ENCODE measurements at regions not wholly inside any gene's neighbourhood (a gene's known extent, or its start where the extent isn't known, plus 50 kb on each side); places are given as distances from the start of the nearest gene placed in this dataset.

DNA sequence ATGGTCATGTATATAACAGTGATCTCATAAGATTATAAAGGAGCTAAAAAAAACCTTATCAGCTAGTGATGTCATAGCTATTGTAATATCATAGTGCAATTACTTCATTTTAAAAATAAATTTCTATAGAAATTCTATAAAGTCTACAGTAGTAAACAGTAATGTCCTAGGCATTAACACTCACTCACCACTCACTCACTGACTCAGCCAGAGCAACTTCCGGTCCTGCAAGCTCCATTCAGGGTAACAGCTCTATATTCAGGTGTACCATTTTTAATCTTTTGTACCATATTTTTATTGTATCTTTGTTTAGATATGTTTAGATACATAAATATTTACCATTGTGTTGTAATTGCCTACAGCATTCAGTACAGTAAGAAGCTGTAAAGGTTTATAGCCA lies 524.4 kb upstream of the CDH5 start:
- TF ChIP-seq, protein P1, sequence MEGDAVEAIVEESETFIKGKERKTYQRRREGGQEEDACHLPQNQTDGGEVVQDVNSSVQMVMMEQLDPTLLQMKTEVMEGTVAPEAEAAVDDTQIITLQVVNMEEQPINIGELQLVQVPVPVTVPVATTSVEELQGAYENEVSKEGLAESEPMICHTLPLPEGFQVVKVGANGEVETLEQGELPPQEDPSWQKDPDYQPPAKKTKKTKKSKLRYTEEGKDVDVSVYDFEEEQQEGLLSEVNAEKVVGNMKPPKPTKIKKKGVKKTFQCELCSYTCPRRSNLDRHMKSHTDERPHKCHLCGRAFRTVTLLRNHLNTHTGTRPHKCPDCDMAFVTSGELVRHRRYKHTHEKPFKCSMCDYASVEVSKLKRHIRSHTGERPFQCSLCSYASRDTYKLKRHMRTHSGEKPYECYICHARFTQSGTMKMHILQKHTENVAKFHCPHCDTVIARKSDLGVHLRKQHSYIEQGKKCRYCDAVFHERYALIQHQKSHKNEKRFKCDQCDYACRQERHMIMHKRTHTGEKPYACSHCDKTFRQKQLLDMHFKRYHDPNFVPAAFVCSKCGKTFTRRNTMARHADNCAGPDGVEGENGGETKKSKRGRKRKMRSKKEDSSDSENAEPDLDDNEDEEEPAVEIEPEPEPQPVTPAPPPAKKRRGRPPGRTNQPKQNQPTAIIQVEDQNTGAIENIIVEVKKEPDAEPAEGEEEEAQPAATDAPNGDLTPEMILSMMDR (conservative IDR thresholded peaks at IDR 0.05; ENCODE audit: control insufficient read depth, insufficient read depth, low read depth, low read length), result no peak
- no peak overlapping the region for H3K4me3 ChIP-seq (ENCODE audit: control insufficient read depth, low read depth, low read length)
- no peak for DNase-seq (ENCODE audit: low read depth)

DNA sequence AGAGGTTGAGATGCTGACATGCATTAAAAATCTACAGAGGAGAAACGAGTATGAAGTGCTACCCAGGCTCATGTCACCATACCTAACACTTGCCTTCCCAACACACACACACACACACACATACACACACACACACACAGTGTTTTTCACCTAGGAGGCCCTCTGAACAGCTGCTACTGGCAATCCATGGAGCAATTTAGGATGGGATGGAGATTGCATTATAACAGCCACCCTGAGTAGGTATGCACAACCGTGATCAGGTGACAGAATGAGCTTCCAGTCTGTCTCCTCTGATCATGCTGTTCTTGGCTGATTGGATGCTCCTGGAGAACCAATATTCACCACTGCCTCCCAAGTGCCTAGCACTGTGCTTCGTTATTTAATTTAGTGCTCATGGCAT lies 528.5 kb upstream of the CDH5 start:
- TF ChIP-seq, protein P1 (conservative IDR thresholded peaks at IDR 0.05; ENCODE audit: control insufficient read depth, insufficient read depth, low read depth, low read length), result no peak
- DNase-seq (ENCODE audit: low read depth), result no peak

DNA sequence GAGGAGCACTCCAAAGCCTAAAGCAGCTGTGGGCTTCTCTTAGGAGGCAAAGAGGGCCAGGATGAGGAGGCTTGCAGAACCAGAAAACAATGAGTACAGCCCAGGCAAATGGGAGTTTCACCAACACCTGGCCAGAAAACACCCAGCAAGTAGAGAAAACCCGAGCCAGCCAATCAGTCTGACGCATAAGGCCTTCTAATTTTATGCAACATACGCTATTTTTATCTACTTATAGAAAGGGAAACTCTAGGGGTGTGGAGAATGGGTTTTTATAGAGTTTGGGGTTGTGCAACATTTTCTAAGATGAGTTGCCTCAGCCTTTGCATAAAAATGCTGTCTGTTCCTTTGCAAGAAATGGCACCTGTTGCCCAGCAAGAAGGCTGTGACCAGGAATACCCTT lies 529.0 kb upstream of the CDH5 start:
- H3K4me3 ChIP-seq (ENCODE audit: control insufficient read depth, low read depth, low read length), result no peak overlapping the region
- TF ChIP-seq, protein P1 (conservative IDR thresholded peaks at IDR 0.05; ENCODE audit: control insufficient read depth, insufficient read depth, low read depth, low read length), result no peak
- DNase-seq (ENCODE audit: low read depth), result no peak

More for the DNA sequence above, 528.5 kb upstream of the CDH5 start:
- H3K4me3 ChIP-seq (ENCODE audit: control insufficient read depth, low read depth, low read length), result no peak overlapping the region

DNA sequence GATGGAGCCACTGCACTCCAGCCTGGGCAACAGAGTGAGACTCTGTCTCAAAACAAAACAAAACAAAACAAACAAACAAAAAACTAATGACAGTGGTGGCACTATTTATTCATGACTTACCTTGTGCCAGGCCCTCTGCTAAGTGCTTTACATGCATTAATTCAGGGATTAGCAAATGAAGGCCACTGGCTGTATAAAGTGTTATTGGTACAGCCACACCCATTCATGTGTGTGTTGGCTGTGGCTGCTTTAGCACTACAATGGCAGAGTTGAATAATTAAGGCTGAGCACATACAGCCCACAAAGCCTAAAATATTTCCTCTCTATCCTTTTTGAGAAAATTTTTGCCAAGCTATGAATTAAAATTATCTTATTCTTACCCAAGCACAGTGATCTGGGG lies 531.8 kb upstream of the CDH5 start:
- no peak overlapping the region for H3K4me3 ChIP-seq (ENCODE audit: control insufficient read depth, low read depth, low read length)
- TF ChIP-seq, protein P1 (conservative IDR thresholded peaks at IDR 0.05; ENCODE audit: control insufficient read depth, insufficient read depth, low read depth, low read length), result no peak
- no peak for DNase-seq (ENCODE audit: low read depth)

DNA sequence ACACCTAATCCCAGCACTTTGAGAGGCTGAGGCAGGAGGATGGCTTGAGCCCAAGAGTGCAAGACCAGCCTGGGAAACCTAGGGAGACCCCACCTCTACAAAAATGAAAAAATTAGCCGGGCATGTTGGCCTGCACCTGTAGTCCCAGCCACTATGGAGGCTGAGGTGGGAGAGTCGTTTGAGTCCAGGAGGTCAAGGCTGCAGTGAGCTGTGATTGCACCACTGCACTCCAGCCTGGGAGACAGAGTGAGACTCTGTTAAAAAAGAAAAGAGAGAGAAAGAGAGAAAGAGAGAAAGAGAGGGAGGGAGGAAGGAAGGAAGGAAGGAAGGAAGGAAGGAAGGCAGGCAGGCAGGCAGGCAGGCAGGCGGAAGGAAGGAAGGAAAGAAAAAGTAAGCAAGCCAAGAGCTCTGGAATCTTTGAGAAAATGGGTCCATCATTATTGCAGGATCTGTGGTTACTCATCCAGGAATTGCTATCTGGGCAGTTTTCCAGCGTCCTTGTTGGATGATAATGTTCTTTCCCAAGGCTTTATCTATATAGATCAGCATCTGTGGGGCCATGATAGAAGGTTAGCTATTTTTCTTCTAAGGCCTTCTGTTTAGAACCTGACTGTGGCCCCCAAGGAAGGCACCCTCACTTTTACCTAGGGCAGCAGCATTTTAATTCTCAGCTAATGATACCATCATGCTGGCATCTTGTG lies 533.2 kb upstream of the CDH5 start:
- TF ChIP-seq, protein P1 (conservative IDR thresholded peaks at IDR 0.05; ENCODE audit: control insufficient read depth, insufficient read depth, low read depth, low read length), result no peak
- H3K4me3 ChIP-seq (ENCODE audit: control insufficient read depth, low read depth, low read length), result no peak overlapping the region

DNA sequence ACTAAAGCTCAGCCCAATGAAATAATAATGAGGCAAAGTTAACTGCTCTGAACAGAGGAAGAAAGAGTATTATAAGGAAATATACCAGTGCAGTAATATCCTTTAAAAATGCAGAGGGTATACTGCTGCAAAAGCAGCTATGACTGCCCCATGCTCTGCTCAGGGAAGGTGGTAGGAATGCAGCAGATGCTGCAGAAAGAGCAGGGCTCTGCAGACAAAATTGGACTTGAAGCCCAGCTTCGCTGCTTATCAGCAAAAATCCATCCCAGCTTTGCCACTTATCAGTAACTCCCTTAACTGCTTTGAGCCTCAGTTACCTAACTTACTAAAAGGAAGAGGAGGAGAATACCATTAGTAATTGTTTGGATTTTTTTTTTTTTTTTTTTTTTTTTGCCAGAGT lies 533.8 kb upstream of the CDH5 start:
- H3K4me3 ChIP-seq (ENCODE audit: control insufficient read depth, low read depth, low read length), result no peak overlapping the region
- no peak for DNase-seq (ENCODE audit: low read depth)
- TF ChIP-seq, protein P1 (conservative IDR thresholded peaks at IDR 0.05; ENCODE audit: control insufficient read depth, insufficient read depth, low read depth, low read length), result no peak

More for the DNA sequence above, 533.2 kb upstream of the CDH5 start:
- peak; percentile 82 for DNase-seq (ENCODE audit: low read depth)

Measured in fibroblast of mammary gland (primary cell).